ENCODE measurements at regions not wholly inside any gene's neighbourhood (a gene's known extent, or its start where the extent isn't known, plus 50 kb on each side); places are given as distances from the start of the nearest gene placed in this dataset.

DNA sequence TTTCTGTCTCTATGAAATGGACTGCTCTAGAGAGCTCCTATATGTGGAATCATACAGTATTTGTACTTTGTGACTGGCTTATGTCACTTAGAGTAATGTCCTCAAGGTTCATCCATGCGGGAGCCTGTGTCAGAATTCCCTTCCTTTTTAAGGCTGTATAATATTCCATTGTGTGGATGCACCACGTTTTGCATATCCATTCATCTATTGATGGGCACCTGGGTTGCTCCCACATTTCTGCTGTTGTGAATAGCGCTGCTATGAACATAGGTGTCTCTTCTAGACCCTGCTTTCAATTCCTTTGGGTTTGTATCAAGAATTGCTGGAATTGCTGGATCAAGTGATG, 155.4 kb downstream of the BMP7 start:
- DNase-seq, result no peak

DNA sequence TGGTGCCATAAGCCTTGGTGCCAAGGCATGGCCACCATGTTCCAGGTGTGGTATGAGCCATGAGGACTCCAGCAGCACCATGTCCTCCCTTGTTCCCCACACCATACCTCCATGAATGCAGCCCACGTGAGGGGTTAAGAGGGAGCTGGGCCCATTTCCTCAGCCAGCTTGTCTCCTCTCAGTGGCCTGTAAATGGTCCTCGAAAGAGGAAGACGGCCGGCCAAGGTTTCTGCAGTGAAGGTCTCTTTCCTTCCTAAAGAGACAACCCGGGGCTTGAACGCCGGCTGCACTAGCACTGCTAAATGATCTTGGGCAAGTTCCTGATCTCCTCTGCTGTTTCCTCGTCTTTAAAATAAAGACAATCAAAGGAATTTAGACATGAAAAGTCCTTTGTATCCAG, 154.0 kb downstream of the BMP7 start:
- DNase-seq, result no peak

DNA sequence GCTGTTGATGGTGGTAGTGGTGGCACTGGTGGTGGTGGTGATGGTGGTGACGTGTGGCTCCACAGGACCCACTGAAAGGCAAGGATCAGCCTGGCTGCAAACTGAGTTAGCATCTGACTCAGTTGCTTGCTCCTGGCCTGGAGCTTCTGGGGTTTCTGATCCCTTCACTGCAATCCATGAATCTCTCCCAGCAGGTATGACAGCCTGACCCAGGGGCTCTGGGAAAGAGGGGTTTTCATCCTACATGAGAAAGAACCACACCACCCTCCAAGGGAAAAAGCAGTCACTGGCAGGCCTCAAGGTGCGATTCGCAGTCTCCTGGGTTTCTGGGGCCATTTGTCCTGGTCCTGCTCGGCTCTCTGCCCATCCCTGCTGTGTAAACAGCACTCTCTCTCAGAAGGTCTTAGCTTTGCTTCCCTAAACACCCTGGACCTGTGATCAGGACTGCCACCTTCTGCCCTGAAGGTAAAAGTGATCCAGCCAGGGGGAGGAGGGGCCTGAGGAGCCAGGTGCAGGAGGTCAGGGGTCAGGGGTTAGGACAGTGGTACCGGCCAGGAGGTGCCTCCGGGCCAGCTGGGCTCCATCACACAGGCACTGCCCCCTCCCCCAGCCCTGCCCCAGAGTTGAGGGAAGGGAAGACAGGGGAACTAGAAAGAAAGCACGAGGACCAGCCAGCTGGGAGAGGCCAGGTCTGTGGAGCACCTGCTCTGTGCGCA, 152.0 kb downstream of the BMP7 start:
- no peak for DNase-seq

DNA sequence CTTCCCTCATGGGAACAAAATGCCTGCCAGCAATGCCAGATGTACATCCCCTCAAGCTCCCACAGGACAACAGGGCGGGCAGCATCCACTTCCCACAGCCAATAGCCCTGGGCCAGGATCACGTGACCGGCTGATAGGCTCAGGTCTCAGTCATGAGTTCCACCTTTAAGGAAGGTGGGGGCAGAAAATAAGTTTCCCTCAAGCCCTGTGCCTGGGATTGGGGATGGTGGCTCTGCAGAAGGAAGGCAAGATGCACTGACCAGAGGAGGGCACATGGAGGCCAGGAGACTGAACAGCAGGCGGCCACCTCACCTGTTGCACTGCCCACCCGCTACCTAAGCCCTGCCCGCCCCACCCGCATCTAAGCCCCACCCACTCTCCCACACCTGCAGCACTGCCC, 149.1 kb downstream of the BMP7 start:
- no peak for DNase-seq

DNA sequence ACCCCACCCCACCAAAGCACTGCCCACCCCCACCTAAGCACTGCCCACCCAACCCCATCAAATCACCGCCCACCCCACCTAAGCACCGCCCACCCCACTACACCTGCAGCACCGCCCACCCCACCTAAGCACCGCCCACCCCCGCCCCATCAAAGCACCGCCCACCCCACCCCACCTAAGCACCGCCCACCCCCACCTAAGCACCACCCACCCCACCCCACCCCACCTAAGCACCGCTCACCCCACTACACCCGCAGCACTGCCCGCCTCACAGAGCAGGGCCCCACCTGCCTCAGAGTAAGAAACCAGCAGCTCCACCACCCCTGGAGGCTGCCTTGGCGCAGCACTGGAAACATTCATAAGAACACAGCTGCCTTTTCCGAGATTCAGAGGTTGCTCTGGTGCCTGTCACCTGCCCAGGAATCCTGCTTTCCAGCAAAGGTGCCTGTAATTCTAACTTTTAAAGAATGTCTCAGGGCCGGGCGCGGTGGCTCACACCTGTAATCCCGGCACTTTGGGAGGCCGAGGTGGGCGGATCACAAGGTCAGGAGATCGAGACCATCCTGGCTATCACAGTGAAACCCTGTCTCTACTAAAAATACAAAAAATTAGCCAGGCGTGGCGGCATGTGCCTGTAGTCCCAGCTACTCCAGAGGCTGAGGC, 148.2 kb downstream of the BMP7 start:
- no peak for DNase-seq

Measured in NCI-H510A treated with DMSO at 0.1 percent for 48 hours (cell line).